GM19043 (cell line): ENCODE measurements at regions not wholly inside any gene's neighbourhood (a gene's known extent, or its start where the extent isn't known, plus 50 kb on each side); places are given as distances from the start of the nearest gene placed in this dataset.
"Not testable (repeated sequence)": the region's sequence is repeated elsewhere in the genome, so short reads cannot be mapped to it uniquely, and the experiment has no call there.

Source experiments
- ATAC-seq: cut with Tn5 transposase; IDR thresholded peaks from one replicate; pipeline ENCODE4 v1.9.1; 2021; ENCODE audit warnings: low read depth; ENCODE audit not compliant: unreplicated experiment

DNA sequence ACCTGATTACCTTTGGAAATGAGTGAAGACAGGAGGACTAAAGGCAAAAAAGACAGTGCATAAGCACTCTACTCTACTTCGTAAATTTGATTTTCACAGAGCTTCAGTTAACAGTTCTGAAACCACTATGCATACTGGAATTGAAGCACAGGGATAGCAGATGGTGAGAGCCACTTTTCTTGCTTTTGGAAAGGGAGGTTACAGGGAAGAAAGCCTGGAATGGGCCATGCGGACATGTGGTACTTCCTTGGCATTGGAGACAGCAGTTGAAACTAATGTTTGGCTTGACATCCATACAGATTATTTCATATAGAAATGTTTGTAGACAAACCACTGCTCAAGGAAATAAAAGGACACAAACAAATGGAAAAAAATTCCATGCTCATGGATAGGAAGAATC, 585.6 kb upstream of the RAB6C start:
- ATAC-seq = no peak

DNA sequence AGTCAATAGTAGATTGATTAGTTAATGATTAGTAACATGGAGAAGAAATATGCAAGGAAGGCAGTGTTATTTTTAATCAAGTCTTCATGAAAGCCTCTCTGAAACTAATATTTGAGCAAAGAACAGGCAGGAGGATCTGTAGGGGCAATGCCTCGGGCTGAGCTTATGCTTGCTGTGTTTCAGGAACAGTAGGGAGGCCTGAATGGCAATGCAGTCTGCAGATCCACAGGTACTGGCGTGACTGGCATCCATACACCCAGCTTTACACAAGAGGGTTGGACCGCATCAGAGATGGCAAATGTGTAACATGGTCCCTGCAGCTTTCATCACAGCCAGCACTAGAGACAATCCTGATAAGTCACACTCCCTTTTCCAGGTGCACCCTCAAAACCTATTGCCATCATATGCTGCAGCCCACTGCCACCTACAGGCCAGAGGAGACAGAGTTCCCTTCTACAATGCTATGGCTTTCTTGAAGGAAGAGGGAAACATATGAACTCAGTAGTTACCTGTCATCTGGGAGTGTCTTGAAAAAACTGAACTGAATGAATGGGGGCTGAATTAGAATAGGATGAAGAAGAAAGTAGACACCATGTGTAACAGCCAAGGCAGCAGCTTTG, 582.4 kb upstream of the RAB6C start:
- peak; percentile 63 for ATAC-seq

DNA sequence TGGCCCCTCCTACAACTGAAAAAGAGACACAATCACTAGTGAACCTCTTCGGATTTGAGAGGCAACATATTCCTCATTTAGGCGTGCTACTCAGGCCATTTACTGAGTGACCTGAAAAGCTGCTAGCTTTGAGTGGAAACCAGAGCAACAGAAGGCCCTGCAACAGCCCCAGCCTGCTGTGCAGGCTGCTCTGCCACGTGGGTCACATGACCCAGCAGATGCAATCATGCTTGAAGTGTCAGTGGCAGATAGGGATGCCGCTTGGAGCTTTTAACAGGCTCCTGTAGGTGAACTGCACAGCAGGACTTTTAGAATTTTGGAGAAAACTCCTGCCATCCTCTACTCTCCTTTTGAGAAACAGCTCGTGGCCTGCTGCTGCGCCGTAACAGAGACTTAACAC, 578.6 kb upstream of the RAB6C start:
- ATAC-seq = no peak

DNA sequence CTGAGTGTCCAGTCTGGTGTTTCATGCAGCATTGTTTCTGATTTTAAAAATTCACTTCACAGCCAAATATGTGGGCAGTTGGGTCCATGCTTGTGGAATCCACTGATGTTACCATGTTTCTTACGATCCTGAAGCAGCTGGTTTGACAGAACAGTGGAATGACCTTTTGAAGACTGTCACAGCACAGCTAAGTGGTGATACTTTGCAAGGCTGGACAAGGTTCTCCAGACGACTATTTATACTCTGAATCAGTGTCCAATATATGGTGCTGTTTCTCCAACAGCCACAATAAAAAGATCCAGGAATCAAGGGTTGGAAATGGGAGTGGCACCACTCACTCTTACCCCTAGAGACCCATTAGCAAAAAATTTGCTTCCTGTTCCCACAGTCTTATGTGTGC, 577.4 kb upstream of the RAB6C start:
- no peak for ATAC-seq

DNA sequence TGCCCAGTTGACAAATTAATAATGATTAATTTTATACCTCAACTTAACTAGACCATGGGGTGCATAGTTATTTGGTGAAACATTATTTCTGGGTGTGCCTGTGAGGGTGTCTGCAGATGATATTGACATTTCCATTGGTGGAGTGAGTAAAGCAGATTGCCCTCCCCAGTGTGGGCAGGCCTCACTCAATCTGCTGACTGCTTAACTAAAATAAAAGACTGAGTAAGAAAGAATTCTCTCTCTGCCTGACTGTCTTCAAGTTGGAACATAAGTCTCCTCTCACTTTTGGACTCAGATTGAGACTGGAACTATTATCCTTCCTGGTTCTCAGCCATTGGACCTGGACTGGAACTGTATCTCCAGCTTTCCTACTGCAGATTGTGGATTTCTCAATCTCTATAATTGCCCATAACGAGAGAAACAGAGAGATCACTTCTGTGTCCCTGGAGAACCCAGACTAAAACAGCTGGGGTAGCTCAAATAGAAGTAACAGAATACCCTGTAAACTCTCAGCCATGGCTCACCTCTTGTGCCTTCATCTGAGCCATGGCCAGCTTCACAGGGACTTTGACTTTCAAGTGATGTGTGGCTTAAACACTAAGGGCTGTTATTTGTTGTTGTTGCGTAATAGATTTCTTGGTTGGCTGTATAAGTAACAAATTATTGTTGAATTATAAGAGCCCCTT, 575.3 kb upstream of the RAB6C start:
- ATAC-seq = no peak

DNA sequence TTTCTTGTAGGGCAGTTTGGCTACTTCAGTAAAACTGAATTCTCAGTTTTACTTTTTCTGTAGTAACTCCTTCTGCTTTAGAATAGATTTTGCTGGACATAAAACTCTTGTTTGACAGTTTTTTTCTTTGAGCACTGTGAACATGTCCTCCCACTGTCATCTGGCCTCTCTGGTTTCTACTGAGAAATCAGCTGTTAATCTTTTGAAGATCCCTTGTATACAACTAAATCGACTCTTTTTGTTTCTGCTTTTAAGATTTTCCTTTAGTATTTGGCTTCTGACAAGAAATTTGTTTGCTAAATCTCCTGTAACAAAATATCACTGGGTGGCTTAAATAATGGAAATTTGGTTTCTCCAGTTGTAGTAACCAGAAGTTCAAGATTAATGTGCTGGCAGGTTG, 570.9 kb upstream of the RAB6C start:
- ATAC-seq = no peak

DNA sequence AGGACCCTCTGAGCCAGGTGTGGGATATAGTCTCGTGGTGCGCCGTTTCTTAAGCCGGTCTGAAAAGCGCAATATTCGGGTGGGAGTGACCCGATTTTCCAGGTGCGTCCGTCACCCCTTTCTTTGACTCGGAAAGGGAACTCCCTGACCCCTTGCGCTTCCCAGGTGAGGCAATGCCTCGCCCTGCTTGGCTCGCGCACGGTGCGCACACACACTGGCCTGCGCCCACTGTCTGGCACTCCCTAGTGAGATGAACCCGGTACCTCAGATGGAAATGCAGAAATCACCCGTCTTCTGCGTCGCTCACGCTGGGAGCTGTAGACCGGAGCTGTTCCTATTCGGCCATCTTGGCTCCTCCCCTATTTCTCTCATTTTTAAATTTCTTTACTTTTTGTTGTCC, 562.4 kb upstream of the RAB6C start:
- not testable (repeated sequence) for ATAC-seq

DNA sequence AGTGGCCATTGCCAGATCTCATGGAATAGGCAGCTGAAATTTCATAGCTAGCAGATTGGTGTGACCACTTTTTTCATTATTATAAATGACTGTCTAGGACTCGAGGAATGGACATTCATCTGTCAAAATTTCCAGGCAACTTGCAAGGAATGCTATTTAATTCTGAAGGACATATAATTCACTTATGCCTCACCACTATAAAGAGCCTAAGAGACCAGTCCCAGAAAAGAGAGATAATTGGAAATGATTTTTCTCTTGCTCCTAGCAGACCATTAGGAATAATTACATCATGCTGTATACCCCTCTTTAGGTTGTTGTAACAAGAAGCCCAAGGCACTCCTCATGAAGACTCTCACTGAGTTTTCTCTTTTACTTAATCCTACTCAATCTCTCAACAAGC, 557.4 kb upstream of the RAB6C start:
- ATAC-seq = no peak

DNA sequence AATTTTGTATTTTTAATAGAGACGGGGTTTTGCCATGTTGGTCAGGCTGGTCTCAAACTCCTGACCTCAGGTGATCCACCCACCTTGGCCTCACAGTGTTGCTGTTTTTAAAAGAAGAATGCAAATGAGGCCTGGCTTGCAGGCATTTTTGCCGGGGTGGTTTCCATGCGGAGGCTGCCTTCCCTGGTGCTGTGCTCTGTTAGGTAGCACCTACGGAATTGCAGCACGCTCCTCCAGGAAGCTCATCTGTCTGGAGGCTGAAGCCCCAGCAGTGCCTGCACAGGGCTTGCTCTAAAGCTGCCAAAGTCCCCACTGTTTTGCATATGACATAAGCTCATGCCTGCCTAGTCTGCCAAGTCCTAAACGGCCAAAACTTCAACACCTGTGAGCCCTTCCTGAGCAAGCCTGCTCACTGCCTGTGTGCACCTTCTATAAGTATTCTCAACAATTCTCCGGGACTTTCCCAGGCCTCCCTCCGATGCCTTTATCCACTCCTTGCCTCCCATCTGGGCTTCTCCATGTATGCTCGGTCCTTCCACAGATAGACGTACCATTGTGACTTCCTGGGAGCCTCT, 551.3 kb upstream of the RAB6C start:
- ATAC-seq = no peak

DNA sequence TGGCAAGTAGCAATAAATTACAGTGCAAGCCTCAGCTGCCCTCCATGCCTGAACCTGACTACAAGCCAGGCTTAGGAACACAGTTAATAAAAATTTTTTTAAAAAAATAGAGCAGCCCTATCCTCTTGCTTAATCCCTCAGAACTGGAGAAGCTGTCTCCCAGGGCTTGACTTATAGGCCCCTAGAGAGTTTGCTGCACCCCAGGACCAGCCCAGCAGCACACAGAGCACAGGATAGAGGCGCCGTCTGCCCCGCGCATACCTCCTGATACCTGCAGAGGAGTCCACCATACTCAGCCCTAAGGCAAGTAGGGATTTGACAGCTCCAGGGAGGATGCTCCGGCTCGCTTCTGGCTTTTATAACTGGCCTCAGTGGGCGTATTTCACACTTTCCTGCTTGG, 548.6 kb upstream of the RAB6C start:
- ATAC-seq = no peak

DNA sequence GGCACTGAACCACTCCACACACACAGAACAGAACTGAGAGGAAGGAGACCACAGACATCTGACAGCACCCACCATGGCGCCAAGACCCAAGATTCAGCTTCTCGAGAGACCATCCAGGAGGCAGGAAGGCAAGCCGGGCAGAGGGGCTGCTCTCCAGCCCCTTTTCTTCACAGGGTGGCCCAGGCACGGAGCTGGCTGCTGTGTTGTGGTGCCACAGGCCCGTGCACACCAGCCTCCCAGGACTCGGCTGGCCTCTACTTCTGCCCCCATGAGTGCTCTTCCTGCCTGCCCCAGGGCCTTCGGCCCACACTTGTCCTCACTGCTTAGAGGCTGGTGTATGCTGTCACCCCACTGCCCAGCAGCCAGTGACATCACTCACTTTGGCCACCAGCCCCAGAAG, 547.6 kb upstream of the RAB6C start:
- no peak for ATAC-seq

DNA sequence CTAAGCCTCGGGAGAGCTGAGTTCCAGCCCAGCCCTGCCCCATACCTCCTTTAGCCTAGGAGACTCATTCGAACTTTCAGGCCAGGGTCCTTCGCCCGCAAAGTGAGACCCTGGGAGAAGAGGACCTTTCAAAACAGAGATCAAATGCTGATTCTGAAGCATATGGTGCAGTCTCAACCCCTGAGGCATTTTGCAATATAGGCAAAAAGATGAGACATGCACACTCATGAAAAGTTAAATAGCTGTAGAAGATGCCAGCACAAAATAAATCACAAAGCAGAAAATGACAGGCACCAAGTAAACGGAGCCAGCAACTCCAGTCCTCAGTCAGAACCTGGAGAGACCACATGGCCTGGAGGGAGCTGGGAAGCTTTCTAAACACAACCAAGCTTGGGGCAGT, 542.7 kb upstream of the RAB6C start:
- ATAC-seq = no peak

DNA sequence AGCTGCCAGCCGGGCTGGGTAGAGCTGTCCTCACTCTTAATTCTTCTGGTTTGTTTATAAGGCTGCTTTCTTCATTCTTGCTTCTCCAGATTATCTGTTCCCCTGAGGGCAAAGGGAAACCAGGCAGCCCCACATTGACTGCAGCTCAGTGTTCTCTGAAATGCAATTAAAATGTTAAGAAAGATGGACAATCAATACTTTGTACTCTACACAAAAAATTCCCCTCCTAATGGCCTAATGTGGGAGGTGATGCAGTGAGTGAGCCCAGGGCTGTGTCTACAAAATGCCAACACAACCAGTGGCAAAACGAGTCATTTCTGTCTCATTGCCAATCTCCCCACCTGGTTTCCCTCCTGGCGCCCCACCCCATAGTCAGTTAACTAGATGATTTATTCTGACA, 541.7 kb upstream of the RAB6C start:
- ATAC-seq = no peak

DNA sequence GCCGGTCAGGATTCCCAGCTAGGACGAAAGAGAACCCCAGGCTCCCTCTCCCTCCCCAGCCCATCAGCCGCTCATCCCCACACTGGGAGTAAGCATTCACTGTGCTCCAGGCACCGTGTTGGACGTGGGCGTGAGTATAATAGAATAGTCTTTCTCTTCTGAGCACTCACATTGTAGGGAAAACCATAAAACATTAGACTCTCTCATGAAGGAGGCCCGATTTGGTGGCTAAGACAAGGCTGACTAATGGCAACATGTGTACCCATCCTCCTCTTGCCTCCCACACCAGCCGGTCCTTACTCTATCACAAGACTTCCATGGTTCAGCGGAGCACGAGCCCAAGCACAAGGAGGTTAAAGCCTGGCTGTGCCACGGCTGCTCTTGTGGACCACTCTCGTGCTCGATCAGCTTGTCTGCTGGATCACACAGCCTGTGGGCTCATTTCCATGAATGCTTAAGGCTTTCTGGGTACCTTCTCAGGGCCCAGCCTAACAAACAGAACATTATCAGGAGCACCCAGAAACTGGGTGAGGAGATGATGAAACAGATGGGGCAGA, 540.9 kb upstream of the RAB6C start:
- no peak for ATAC-seq

DNA sequence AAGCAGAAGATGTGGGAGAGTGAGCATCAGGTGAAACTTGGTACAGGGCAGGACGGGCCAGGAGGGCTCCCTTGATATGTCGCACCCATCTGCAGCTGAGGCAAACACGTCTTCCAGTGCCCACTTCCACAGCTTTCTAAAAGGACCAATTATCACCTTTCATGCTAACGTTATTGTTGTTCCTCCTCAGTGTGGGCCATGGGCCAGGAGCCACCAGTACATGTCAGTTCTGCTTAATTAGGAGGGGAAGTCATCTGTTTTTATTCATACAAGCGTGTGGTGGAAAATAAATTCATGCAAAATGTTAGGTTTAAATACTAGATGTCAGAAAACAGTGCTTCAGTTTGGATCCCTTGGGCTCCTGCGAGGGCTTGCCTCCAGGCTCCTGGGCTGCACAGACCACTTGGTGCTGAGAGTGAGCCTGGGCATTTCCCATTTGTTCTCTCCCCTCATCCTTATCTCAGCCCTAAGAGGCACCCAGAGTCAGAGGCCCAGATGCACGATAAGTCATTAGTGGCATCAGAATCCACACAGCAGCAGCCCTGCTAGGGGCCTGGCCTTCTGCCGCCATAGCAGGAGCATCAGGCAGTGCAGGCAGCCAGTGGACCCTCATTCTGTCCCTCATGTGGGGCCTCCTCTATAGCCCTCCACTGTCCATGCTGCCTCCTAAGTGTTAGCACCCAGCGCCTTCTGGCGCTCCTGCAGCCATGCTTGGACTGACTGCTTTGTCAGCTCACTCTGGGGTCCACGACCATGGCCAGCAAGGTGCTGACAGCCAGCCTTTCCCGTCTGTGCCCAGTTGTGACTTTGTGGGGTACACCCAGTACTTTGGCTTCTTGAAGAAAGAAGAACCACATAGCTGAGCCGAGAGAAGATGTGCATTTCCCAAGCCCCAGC, 539.8 kb upstream of the RAB6C start:
- no peak for ATAC-seq

DNA sequence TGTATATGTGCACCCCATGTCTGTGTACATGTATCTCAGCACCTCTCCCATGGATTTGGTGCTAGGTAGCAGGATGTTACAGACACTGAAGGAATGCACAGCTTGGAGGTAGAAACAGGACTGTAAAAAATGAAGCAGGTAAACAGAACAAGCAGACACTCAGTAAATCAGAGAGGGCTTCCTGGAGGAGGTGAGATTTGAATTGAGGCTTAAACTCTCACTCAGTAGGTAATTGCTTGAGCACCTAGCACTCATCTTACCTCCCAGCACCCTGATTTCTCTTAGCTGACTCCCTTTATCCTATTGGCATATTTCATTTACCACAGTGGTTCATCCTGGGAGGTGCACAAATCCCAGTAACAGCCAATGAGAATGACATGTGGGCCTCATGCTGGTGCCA, 537.9 kb upstream of the RAB6C start:
- ATAC-seq = no peak

DNA sequence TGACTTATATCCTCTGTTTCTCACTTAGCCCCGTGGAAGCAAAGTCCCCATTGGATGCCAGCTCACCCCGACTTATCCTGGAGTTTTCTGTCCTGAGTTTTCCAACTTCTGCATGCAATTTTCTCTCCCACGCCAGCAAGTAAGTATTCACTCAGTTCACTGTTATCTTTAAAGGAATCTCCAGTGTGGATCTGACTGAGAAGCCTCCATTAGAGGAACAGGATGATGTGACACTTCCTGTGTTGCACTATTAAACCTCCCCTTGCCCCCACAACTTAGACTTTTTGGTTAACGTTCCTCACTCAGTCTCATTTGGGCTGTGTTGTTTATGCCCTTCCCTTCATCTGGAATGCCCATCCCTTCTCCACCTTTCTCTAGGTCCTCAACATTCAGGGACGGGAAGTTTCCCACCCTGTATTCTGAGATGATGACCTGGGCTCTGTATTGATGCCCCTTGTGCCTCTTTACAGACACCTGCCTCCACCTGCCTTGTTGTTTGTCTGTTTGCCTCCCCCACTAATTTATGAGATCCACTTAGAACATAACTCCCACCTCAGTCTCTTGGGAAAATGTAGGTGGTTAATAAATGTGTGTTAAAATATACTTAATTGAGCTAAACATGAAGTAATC, 536.1 kb upstream of the RAB6C start:
- ATAC-seq = no peak

DNA sequence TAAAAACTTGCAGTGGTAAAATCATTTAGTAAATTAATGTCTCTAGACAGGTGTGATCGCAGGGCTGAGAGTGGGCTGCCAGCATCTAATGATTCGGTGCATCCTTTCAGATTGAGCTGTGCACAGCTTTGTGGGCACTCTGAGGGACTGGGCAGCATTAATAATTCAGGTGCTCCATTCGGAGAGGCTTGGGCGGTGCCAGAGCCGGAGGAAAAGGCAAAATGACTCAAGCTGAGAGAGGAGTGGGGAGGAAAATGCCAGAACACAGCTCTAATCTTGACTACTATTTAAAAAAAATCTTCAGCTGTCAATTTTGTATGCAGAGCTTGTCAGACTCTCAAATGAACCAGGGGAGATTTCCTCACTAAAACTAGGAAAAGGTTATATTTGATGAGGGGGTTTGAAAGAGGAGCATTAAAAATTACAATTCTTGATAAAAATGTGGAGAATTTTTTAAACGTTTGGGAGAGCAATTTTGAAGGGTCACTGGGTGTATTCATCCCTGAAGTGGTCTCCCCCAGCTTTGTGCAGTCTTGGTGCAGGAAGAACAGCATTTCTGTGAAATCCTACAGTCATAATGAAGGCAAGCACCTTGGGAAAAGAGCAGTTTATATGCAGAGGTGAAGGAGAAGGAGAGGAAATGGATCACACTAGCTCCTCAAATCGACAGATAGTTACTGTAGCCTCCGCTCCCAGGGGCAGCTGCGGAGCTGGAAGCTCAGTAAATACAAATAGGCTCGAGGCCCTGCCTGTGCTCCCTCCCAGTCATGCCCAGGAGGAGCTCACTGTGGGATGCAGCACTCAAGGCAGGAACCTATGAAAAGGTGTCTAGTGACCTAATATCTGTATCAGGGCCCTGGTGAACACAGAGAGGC, 535.4 kb upstream of the RAB6C start:
- ATAC-seq = no peak

DNA sequence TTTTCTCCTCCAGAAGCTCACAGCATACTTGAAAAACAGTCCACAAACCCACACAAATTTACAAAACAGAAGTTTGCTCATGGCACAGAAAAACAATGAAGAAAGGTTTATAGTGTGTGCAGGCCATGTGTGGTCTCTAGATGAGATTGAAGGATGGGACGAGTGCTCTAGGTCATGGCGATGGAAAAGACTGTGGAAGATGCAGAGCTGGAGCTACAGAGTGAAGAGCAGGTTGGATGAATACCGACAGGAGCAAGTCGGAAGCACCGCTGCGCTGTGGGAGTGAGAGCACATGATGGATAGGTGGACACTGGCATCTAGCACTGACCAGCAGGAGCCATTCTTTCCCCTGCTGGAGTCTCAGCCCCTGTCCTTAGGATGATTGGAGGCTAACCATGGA, 534.7 kb upstream of the RAB6C start:
- no peak for ATAC-seq

DNA sequence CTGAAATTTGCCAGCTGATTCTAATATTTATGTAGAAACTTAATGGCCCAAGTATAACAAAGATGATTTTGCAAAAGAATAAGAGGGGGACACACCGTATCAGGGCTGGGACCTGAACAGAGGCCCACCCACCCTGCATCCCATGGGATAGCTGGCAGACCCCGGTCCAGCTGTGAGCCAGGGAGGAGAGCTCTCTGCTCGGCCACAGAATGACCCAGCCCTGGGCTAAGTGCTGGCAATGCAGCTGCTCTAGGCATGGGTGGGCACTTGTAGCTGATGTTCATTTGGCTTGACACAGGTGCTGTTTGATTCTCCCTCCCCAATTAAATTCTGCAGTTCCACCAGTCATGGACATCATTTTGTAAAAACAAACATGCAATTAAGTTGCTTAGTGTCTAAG, 522.8 kb upstream of the RAB6C start:
- no peak for ATAC-seq
